ENCODE measurements at regions not wholly inside any gene's neighbourhood (a gene's known extent, or its start where the extent isn't known, plus 50 kb on each side); places are given as distances from the start of the nearest gene placed in this dataset.

DNA sequence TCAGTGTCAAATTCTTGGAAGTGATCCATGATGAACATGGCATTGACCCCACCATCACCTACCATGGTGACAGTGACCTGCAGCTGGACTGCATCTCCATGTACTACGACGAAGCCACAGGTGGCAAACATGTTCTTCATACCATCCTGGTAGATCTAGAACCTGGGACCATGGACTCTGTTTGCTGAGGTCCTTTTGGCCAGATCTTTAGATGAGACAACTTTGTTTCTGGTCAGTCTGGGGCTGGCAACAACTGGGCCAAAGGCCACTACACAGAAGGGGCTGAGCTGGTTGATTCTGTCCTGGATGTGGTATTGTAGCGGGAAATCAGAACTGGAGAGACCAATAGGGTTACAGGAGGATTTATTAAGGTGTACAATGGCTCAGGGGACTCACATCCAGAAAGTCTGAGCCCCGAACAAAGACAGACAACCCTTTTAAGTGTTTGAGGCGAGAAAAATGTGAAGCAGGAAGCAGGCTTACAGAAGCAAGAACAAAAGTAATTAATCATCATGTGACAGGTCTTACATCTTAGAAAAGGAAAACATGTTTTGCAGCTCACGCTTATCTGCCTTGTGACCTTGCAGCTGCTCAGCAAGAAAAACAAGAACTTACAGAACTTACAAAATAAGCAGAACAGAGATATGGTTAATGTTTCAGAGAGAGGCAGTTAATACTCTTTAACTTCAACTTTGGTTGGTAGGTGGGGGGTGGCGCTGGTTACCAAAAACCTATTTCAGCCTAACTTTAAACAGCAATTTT, 58.8 kb upstream of the MOCS1 start:
- DNase-seq (ENCODE audit: low spot score), result no peak

Measured in hematopoietic multipotent progenitor cell treated with erythropoietin and hydrocortisone succinate and interleukin-3 and kit ligand, for 15 days (in vitro differentiated cells).